Thoracic aorta (tissue), 2 donors: ENCODE measurements at regions not wholly inside any gene's neighbourhood (a gene's known extent, or its start where the extent isn't known, plus 50 kb on each side); places are given as distances from the start of the nearest gene placed in this dataset.

Source experiments
- ATAC-seq: fragments of 150-250 bp; one replicate; pipeline ENCODE4 v1.8.0; 2017; ENCODE audit warnings: low read depth; ENCODE audit not compliant: insufficient number of reproducible peaks, low FRiP score
- DNase-seq: peaks from one replicate; pipeline ENCODE4 v3.0.0-alpha.2; 2020; ENCODE audit warnings: low spot score
- H3K27ac ChIP-seq, 2 donors: fragments of 200-600 bp; sonication (generic); 1 replicate in 1 of 2; 2 replicates in 1 of 2; pipeline ENCODE4 v1.5.1; 2016; ENCODE audit warnings: mild to moderate bottlenecking in 2 of 2, moderate library complexity in 2 of 2
- H3K27me3 ChIP-seq: fragments of 200-600 bp; sonication (generic); replicated peaks from 2 replicates; pipeline ENCODE4 v1.6.0; 2016; ENCODE audit warnings: mild to moderate bottlenecking; ENCODE audit not compliant: insufficient read depth
- H3K36me3 ChIP-seq: fragments of 200-600 bp; sonication (generic); one replicate; pipeline ENCODE4 v1.5.1; 2016
- H3K4me1 ChIP-seq, 2 donors: fragments of 200-600 bp; sonication (generic); 1 replicate in 1 of 2; 2 replicates in 1 of 2; pipeline versions ENCODE4 v1.5.1 to v1.6.0; 2016; ENCODE audit warnings: low read depth in 2 of 2, mild to moderate bottlenecking in 1 of 2; ENCODE audit not compliant: control insufficient read depth in 1 of 2
- H3K4me3 ChIP-seq: fragments of 200-600 bp; sonication (generic); 2 replicates; pipeline ENCODE4 v1.5.1; 2016; ENCODE audit warnings: mild to moderate bottlenecking
- H3K9me3 ChIP-seq: fragments of 200-600 bp; sonication (generic); 2 replicates; pipeline ENCODE4 v1.5.1; 2016
- TF ChIP-seq, protein P1 (sequence below): fragments of 200-600 bp; sonication (generic); IDR thresholded peaks from one replicate; pipeline ENCODE4 v1.5.1; 2019; ENCODE audit warnings: antibody characterized with exemption

GRCh38 chr3:148219999-148220398 is 477.7 kb upstream of the AGTR1 start:
- TF ChIP-seq, protein P1, sequence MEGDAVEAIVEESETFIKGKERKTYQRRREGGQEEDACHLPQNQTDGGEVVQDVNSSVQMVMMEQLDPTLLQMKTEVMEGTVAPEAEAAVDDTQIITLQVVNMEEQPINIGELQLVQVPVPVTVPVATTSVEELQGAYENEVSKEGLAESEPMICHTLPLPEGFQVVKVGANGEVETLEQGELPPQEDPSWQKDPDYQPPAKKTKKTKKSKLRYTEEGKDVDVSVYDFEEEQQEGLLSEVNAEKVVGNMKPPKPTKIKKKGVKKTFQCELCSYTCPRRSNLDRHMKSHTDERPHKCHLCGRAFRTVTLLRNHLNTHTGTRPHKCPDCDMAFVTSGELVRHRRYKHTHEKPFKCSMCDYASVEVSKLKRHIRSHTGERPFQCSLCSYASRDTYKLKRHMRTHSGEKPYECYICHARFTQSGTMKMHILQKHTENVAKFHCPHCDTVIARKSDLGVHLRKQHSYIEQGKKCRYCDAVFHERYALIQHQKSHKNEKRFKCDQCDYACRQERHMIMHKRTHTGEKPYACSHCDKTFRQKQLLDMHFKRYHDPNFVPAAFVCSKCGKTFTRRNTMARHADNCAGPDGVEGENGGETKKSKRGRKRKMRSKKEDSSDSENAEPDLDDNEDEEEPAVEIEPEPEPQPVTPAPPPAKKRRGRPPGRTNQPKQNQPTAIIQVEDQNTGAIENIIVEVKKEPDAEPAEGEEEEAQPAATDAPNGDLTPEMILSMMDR, result no peak
- DNase-seq (no peak), ATAC-seq (no peak)
- H3K27me3 ChIP-seq, result no peaks in the 10 kb centered on the region
- no peak overlapping the region for H3K27ac ChIP-seq
- no peak overlapping the region for H3K4me3 ChIP-seq
- H3K4me1 ChIP-seq, result peaks cover 0 to 14% of the 10 kb centered on the region in 2 donors
- H3K36me3 ChIP-seq, result no peaks in the 10 kb centered on the region
- H3K9me3 ChIP-seq, result no peaks in the 10 kb centered on the region

DNA sequence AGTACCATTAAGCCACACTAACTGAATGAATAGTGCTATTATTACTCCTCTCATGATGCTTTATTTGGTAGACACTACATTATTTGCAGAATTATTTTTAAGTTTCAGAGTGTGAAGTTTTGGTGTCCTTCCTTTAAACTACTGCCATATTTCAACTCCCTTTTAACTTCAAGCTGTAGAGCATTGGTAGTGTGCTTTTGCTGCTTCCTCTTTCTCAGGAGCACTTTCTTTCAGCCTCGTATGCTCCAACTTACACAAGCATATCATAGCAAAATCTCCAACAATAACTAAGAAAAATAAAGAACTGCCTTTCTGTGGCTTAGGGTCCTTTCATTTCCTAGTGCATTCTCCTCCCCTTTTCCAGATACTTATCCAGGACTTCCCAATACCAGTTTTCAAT is 476.4 kb upstream of the AGTR1 start:
- TF ChIP-seq, protein P1, result no peak
- DNase-seq (no peak), ATAC-seq (no peak)
- Histone ChIP-seq H3K27ac (no peak overlapping the region), H3K4me1 (peaks cover 0 to 14% of the 10 kb centered on the region in 2 donors), H3K9me3 (no peaks in the 10 kb centered on the region), H3K4me3 (no peak overlapping the region), H3K27me3 (no peaks in the 10 kb centered on the region), H3K36me3 (no peaks in the 10 kb centered on the region)

DNA sequence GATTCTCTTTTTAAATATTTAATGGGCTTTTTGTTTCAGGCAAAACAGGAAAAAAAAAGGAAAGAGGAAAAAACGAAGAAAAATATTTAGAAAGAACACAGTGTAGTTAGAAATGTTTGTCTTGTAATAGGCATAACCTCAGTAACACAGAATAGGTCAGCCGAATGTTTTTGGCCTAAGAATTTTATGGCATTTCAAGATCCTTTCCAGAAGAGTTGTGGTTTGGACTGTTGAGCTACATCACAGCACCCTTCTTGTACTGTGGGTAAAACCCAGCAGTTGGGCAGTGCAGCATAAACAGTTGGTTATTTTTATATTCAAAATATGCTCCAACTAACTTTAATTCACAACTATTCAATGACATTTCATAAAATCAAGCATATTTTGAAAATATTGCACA is 474.4 kb upstream of the AGTR1 start:
- Histone ChIP-seq H3K4me1 (peaks cover 0 to 14% of the 10 kb centered on the region in 2 donors), H3K4me3 (no peak overlapping the region), H3K27ac (no peak overlapping the region), H3K9me3 (no peaks in the 10 kb centered on the region), H3K36me3 (no peaks in the 10 kb centered on the region), H3K27me3 (no peaks in the 10 kb centered on the region)
- TF ChIP-seq, protein P1, result no peak
- DNase-seq (no peak), ATAC-seq (no peak)

- ATAC-seq (no peak), DNase-seq (no peak)
- Histone ChIP-seq H3K4me1 (peaks cover 0 to 12% of the 10 kb centered on the region in 2 donors), H3K36me3 (no peaks in the 10 kb centered on the region), H3K27ac (no peak overlapping the region), H3K9me3 (no peaks in the 10 kb centered on the region), H3K4me3 (no peak overlapping the region), H3K27me3 (no peaks in the 10 kb centered on the region)
- TF ChIP-seq, protein P1, result no peak
Observed at GRCh38 chr3:148226246-148226645, 471.5 kb upstream of the AGTR1 start.

DNA sequence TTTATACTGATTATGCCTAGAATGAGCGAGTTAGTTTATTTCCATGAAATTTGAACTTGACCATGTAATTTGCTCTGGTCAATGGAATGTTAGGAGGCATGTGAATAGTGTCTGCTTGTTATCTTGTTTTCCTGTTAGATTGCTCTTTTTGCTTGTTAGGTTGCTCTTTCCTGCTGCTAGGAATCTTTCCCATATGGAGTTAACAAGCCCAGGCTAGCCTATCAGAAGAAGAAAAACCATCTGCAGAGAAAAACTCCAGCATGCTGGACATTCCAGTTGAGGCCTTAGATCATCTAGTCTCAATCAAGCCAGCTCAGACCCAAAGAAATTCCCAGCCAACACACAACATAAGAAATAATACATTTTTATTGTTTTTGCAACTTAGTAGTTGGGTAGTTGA is 470.2 kb upstream of the AGTR1 start:
- TF ChIP-seq, protein P1, result no peak
- Histone ChIP-seq H3K36me3 (no peaks in the 10 kb centered on the region), H3K4me3 (no peak overlapping the region), H3K27me3 (no peaks in the 10 kb centered on the region), H3K9me3 (no peaks in the 10 kb centered on the region), H3K4me1 (peaks cover 0 to 9% of the 10 kb centered on the region in 2 donors), H3K27ac (no peak overlapping the region)
- no peak for DNase-seq
- ATAC-seq, result no peak
